ENCODE measurements at regions not wholly inside any gene's neighbourhood (a gene's known extent, or its start where the extent isn't known, plus 50 kb on each side); places are given as distances from the start of the nearest gene placed in this dataset.

GRCh38 chr10:25843551-25844170, 90.4 kb upstream of the MYO3A start:
- TF ChIP-seq CTCF (IDR thresholded peaks at IDR 0.05) (no peak), POLR2A (IDR thresholded peaks at IDR 0.05) (no peak)
